ENCODE measurements at regions not wholly inside any gene's neighbourhood (a gene's known extent, or its start where the extent isn't known, plus 50 kb on each side); places are given as distances from the start of the nearest gene placed in this dataset.

- TF ChIP-seq CTCF (IDR thresholded peaks at IDR 0.05): no peak
- no peak for TF ChIP-seq POLR2AphosphoS5 (IDR thresholded peaks at IDR 0.05; ENCODE audit: low read depth, low read length)
- no peak for TF ChIP-seq TCF7L2 (IDR thresholded peaks at IDR 0.05; ENCODE audit: low read depth, low read length)
- no peak for TF ChIP-seq REST (IDR thresholded peaks at IDR 0.05; ENCODE audit: insufficient read depth in 1 of 2, low read depth in 2 of 2, low read length in 1 of 2)
- no peak for TF ChIP-seq SIN3A (IDR thresholded peaks at IDR 0.05; ENCODE audit: borderline replicate concordance, insufficient read depth, low read depth, low read length)
Measured at GRCh38 chr2:49286045-49286444, 131.7 kb upstream of the FSHR start.

All from Panc1 (cell line).